Adrenal gland (tissue), 5 donors: ENCODE measurements at regions not wholly inside any gene's neighbourhood (a gene's known extent, or its start where the extent isn't known, plus 50 kb on each side); places are given as distances from the start of the nearest gene placed in this dataset.

Source experiments
- CTCF ChIP-seq, 6 experiments: fragments of 450-650 bp in 4 of 6; fragments of 200-600 bp in 2 of 6; sonication (generic) in 1 of 6; IDR thresholded peaks; 1 replicate in 5 of 6; 2 replicates in 1 of 6; pipeline versions ENCODE4 v1.5.1 to v1.8.0; 2016 to 2021; ENCODE audit warnings: antibody characterized with exemption in 6 of 6, mild to moderate bottlenecking in 2 of 6, moderate library complexity in 1 of 6
- POLR2A ChIP-seq, 2 donors: fragments of 450-650 bp; IDR thresholded peaks; one replicate each; pipeline ENCODE4 v1.6.1; 2017; ENCODE audit warnings: antibody characterized with exemption in 2 of 2, mild to moderate bottlenecking in 2 of 2, moderate library complexity in 1 of 2
- donor health status: DM: no; HTN: no; CAD: no.

GRCh38 chr2:129724021-129724757 is 255.3 kb upstream of the RAB6C start:
- TF ChIP-seq CTCF (IDR thresholded peaks at IDR 0.05) (no peak), POLR2A (IDR thresholded peaks at IDR 0.05) (no peak)
